Glomerular endothelial cell (primary cell): ENCODE measurements at regions not wholly inside any gene's neighbourhood (a gene's known extent, or its start where the extent isn't known, plus 50 kb on each side); places are given as distances from the start of the nearest gene placed in this dataset.

Experiments
- DNase-seq: peaks from one replicate; pipeline ENCODE4 v3.0.0-alpha.2; 2011; ENCODE audit warnings: low read depth, low spot score; ENCODE audit errors: extremely low read depth

DNA sequence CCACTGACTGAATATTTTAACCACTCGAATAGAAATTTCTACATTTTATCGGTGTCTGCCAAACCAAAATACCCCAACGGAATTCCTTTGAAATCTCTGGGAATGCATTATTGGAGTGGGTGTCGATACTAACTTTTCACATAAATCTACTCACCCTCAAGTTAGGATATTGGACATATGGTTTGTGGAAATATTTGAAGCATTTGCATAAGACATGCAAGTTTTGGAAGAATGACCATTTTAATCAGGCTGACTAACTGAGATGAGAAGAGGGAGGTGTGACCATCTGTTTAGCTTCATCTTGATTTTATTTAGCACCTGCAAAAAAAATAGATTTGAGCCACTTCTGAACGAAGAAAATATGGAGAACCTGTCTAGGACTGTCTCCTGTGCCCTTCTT lies 61.2 kb downstream of the KLF6 start:
- DNase-seq = no peak

DNA sequence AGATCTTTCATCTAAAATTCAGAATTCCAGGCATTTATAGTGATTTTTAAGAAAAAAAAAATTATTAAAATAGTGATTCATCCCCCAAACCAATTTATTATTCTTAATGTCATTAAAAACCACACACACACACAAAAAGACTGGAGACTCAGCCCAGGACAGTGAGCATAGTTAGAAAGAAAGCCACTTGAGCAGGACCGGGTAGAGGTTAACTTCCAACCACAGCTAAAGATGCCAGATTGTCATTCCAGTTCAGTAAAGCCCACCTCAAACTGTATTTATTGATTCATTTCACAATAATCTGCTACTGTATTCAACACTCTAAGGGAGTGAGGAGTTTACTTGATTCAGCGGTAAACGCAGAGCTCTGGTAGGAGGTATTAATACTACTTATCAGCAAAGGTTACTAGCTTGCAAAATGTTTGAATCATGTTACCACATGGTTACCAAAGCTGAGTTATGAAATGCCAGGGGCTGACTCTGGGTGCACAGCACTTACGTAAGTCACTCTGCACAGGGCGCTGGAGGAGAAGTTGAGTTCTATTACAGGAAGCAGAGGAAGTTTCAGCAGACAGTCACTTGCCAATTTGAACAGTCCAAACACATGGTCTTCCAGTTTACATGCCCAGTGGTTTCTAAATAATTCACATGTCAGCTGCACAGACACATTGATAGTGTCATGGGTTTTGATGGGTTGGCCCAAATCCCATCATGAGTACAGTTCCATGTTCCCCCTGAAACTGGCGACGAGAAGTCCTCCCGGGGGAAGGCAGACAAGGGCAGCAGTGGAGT lies 64.6 kb downstream of the KLF6 start:
- no peak for DNase-seq

DNA sequence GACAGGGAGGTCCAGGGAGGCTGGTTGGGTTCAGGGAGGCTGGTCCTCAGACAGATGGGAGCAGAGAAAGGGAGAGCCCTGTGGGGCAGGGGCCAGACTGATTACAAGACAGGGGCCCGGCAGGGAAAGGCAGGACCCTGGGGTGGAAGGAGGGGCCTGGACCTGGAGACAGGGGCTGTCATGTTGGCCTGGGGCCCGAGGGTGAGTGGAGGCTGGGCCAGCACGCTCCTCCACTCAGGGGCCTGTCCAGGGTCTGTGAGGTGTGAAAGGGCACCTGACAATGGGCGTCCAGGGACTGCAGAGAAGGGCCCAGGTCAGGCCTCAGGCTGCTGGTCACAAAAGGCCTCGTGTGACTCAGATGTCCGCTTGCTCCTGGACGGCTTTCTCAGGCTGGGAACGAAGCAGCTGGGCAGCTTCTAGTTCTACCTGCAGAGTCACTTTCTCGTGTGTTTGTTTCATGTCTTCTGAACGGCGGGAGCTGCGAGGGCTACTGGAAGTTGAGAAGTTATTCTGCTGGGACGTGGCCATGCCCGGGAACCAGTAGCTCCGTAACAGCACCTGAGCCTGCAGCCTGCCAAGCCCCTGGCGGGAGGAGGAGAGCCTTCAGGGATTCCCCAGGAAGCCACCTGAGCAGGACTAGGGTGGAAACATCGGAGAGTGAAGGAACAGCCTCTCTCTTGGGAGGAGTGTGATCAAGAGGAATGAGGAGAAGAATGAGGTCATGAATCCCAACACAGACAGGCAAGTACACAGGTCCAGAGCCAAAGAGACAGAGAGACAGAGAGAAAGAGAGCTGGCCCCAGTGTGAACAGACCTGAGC lies 65.8 kb downstream of the KLF6 start:
- no peak for DNase-seq

DNA sequence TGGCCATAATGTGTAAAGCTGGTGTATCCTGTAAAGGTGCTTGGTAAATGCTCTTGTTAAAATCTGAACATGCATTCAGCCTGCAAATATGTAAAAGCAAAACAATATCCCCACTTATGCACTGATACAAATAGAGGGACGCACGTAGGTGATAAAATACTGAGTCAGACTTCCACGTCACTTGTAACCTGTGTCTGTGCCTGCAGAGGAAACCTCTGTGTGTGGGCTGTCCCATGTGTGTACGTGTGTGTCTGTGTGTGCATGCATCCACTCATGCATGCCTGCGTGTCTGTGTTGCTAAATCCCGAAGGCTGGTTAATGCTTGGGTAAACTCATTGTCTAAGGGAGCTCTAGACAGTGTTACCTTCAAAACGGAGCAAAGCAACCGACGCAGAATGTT lies 68.9 kb downstream of the KLF6 start:
- DNase-seq = no peak

DNA sequence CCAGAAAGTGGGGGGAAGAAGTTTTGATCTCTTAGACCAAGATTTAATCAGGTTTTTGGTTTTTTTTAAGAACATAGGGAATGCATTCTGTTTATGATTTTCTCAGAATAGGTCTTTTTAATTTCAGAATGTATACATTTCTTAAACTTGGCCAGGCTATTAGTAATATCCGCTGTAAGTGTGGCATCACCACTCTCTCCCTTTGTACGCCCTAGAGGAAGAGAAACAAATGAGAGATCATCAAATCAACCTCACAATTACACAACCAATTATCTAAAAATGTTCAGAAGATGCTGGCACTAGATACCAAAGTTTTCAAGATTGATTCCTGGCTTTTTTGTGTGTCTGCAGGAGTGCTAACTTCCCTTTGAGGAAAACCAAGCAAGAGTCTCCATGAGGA lies 70.0 kb downstream of the KLF6 start:
- no peak for DNase-seq

DNA sequence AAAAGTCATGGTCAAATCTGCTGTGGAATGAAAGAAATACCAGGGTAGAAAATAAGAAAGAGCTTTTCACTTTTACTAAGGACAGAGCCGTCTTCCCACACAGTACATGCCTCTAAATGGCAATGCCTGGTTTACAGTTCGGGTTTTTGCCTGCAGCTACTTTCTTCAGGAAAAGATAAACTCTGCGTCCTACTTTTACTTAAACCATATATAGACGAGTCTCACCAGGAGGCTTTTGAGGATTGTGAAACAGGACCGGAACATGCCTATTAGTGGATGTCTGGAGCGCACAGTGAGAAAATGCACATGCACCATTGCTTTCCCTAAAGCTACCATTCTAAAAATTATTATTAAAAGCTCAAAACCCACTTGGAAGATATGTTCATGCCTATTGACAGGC lies 70.5 kb downstream of the KLF6 start:
- DNase-seq = no peak

DNA sequence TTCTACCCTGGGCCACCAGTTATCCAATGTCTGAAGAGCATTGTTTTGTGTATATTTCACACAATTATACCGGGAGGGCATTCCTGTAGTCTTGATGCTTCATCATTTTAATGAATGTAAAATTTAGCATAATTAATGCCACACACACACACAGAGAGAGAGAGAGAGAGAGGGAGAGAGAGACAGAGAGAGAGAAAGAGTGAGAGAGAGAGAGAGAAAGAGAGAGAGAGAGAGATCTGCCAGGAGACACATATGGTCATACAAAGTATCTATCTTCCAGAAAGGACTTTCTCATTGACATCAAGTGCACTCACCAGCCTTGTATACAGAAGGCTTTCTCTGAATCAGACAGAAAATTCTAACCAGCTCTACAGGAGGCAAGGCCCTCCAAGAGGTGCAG lies 72.3 kb downstream of the KLF6 start:
- DNase-seq = no peak

DNA sequence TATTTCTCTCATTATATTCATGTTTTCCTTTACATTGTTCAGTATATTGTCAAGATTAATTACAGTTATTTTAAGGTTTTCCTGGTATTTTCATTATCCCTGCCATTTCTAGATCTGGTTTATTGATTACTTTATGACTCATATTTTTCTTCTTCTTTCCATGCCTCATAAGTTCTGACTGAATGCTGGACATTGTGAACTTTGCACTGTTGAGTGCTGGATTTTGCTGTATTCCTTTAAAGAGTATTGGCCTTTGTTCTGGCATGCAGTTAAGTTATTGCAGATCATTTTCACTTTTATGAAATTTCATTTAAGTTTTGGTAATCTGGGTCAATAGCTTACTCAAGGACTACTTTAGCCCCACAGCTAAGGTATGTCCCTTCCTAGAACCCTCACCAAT lies 73.1 kb downstream of the KLF6 start:
- DNase-seq = no peak

DNA sequence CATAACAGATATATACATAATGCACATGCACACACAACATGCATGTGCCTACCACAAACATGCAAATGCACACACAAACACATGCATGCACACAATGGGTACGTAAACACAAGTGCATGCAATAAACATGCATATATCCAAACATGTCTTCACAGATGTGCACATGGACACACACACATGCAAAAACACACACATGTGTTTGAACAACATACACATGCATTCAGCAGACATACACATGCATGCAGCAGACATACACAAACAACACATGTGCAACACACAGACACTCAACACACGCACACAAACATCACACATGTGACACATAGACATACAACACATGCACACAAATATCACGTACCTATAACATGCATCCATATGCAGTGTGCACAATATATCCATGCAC lies 74.2 kb downstream of the KLF6 start:
- DNase-seq = no peak

DNA sequence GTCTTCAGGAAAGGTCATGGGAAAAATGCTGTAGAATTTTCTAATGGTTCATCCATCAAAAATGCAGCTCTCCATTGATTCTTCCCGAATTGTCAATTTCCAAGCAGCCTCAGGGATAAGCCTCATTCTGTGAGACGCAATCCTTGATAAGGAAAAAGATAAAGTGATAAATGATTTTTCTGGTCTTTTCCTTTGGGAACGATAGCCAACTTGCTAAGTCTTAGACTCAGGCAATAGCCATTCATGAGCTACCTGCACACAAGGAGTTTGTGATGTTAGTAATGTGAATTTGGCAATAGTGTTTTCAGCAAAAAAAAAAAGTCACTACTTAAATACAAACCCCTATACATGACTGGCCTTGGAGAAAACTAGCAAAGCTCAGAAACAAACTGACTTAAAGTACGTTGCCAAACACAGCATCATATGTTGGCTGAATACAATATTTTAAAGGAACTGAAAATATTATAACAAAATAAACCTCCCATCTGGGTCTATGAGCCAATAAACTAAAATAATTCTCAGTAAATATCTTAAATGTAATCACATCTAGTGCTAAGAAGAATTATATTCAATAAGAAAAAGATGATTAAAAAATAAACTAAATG lies 75.5 kb downstream of the KLF6 start:
- DNase-seq = no peak

DNA sequence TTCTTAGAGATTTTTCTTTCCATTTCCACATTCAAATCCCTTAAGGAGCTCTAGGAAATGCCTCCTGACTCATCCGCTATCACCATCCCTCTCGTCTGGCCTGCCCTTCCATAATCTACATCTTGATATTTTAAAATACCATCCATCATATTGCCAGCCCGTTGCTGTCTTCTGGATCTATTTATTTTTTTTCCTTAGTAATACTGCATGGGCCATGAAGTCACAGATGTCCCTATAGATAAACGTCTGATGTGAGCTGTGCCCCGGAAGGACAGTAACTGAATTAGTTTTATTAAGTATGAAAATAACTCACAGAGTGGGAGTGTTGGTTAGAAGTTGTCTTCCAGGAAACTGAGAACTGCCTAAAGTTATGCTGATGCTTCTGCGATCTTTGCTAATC lies 76.2 kb downstream of the KLF6 start:
- no peak for DNase-seq

DNA sequence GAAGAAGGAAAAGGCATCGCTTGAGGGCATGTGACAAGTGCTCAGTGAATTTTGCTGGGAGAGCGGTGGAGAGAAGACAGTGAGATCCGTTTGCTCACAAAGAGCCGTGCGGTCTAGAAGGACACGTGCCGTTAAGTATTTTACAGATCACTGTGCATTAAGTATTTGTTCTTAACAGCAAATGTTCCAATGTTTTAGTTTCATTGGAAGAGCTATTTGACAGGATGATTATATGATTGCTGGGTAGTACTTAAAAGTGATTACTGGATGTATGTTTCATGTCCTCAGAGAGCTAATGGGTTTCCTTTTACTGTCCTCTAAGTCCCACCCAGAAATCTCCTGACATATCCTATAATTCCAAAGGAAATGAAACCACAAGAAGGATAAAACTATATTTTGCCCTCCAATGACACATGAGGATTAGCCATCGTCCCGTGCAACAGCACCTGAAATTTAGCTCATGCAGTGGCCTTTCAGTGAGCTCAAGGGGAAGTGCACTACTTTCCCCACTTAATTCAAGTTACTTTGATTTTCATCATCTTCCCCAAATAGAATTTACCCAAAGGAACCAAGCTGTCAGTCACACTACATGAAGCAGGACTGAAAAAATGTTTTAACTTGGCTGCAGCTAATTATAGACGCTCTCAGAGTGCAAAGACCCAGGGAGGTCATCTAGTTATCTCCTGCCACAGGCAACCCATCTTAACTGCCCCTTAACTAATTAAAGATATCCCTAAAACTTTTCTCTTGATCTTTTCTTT lies 80.3 kb downstream of the KLF6 start:
- DNase-seq = no peak

DNA sequence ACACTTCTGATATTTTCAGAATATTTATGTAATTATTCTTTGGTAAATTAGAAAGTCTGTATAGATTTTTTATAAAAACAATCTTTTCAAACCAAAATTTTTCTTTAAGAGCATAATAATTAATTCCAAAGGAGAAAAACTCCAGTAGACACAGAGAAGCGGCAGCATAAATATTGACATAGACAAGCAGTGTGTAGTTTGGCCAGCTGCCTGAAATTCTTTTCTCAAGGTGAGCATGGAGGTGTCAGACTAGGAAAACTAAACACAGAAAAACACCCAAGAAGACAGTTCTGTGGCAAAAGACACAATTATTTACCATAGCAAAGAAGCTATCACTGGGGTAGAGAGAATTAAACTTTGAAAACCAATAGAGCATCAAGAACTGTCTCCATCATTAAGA lies 82.4 kb downstream of the KLF6 start:
- no peak for DNase-seq

DNA sequence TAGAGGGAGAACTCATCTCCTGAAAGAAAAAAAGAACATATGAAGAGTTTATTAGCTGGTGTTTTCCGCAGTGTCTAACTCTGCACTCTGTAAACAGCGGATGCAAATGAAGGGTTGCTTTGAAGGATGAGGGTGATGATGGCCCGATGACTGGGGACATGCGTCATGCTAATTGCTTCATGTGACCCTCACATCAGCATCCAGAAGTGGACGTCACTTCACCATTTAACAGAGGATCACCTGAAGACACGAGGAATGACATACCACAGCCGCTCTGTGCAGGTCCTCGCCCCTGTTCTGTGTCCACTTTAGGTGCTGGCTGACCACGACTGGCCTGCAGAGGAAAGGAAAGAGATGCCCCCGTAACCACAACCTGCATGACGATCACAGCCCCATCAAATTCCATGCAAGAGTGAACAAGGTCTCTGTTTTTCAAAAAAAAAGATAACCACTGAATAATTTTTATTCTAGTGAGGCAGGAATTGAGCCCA lies 82.9 kb downstream of the KLF6 start:
- no peak for DNase-seq

DNA sequence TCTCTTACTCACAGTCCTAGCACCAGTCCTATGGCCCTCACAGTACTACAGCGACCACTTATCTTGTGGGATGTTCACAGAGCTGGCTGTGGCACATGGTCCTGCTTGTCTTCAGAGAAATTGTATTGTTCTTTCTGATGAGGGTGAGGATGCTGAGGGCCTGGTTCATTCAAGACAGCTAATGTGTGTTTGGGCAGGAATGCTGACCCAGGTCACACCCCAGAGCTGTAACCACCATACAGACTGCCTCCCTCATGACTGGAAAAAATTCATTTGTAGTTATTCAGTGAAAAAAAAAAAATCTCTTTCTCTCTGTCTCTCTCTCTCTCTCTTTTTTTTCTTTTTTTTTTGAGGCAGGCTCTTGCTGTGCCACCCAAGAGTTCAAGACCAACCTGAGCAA lies 83.5 kb downstream of the KLF6 start:
- no peak for DNase-seq

DNA sequence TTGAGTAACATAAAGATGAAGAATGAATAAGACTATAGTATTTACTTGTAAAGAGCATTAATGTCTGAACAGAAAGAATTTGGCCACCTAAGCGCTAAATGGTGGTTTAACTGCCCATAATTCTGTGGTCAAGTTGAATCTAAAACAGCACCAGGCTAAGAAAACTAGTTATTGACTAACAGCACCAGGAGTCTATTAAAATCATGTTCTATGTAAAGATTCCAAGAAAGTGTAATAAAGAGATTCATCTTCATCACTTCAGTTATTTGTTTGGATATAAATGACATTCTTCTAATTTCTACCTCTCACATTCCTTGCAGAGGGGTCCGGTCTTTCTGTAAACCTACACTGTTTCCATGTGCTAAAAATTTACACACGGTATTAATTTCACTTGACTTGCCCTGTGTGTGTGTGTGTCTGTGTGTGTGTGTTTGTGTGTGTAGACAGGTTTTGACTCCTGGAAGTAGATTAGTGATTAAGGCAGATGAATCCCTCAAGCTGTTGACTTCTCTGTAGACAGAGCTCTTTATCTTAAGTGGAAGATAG lies 84.4 kb downstream of the KLF6 start:
- no peak for DNase-seq

DNA sequence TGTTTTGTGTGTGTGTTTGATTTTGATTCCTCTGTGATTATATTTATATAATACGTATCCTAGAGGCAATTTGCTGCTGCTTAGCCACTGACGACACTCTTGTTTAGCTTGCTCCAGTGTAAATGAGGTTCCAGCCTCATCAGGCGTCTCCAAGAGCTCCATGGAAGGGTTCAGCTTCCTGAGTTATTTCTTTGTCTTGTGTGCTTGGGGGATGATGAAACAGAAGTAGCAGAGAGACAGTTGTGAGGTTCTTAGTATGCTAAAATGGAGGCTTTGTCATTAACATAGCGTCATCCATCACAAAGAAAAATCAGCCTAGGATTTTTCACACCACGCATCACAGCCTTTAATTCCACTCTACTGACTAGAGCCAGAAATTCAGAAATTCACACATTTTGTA lies 85.1 kb downstream of the KLF6 start:
- DNase-seq = no peak

DNA sequence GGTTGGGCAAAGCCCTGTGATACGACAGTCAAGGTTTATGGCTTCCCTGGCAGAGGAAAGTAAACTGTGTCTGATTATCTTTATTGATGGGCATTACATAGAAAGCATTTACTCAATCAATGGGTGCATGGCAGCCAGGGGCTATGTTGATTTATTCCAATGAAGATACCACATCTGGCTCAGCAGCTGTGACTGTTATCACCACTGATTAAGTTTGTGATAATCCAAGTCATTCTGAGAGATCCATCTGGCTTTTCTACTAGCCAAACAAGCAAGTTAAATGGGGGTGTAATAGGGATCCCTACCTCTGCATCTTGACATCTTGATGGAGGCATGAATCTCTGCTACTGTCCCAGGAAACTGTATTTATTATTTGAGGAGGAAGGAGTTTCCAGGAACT lies 86.7 kb downstream of the KLF6 start:
- no peak for DNase-seq

DNA sequence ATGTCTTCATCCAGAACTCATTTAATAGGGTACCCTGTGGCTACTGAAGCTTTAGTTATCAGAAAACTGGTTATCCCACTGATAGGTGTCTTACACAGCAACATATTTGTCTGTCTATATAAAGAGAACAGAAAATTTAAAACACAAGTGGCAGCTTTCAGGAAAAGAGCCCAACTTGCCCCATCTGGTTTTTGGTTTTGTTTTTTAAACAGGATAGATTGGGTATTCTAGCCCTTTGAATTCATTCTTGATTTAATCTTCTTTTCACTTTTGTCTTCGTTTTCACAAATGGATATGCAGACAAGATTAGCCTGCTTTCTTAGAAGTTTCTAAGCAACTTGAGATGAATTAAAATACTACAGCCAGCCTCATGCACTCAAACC lies 91.3 kb downstream of the KLF6 start:
- no peak for DNase-seq

DNA sequence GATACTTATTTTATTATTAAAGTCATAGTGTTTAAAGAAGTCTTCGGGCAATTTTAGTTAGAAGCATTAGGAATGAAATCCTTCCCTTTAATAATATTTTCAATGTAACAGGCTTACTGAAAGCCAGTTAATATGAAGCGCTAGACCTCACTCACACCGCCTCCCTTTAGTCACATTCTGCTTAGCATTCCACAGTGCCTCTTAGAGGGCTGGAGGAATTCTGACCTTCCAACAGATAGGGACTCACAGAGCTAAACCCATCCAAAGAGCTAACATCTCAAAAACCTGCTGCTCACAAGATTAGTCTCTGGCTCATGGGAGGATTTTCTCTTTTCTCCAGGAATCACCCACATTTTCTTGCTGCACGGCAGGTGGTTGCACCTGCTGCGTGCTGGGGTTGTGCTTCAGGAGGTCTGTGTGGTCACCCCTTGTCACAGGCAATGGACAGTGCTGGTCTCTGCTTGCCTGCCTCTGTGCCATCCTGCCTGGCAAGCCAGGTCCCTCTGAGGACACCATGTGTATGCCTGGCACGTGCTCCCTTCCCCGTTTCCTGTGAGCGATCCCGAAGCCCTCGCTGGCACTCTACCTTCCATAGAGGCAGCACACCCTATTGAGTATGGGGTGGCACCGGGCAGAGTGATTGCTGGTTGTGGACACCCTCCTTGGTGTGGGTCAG lies 91.8 kb downstream of the KLF6 start:
- DNase-seq = no peak
